COR-L47 (cell line): ENCODE measurements at regions not wholly inside any gene's neighbourhood (a gene's known extent, or its start where the extent isn't known, plus 50 kb on each side); places are given as distances from the start of the nearest gene placed in this dataset.

Experiments
- DNase-seq: peaks from one replicate; lab custom pipeline; 2025; lab: John Stamatoyannopoulos, UW

GRCh38 chr13:105307776-105308175, 1227.7 kb downstream of the EFNB2 start:
- DNase-seq = no peak

- no peak for DNase-seq
Measured at GRCh38 chr13:105297839-105298238, 1237.6 kb downstream of the EFNB2 start.

GRCh38 chr13:105291987-105292386, 1243.5 kb downstream of the EFNB2 start:
- no peak for DNase-seq

- DNase-seq = no peak
Measured at GRCh38 chr13:105290596-105290995, 1244.9 kb downstream of the EFNB2 start.

GRCh38 chr13:105285526-105285925, 1249.9 kb downstream of the EFNB2 start:
- DNase-seq = no peak

- no peak for DNase-seq
Measured at GRCh38 chr13:105282406-105283285, 1252.8 kb downstream of the EFNB2 start.

- DNase-seq = no peak
Measured at GRCh38 chr13:105278943-105279381, 1256.5 kb downstream of the EFNB2 start.

GRCh38 chr13:105276571-105276970, 1258.9 kb downstream of the EFNB2 start:
- DNase-seq = no peak

GRCh38 chr13:105273665-105274222, 1261.7 kb downstream of the EFNB2 start:
- no peak for DNase-seq

GRCh38 chr13:105272660-105273631, 1262.5 kb downstream of the EFNB2 start:
- no peak for DNase-seq

- no peak for DNase-seq
Measured at GRCh38 chr13:105266615-105267014, 1268.8 kb downstream of the EFNB2 start.

- no peak for DNase-seq
Measured at GRCh38 chr13:105262579-105262978, 1272.9 kb downstream of the EFNB2 start.

- DNase-seq = no peak
Measured at GRCh38 chr13:105259426-105259825, 1276.0 kb downstream of the EFNB2 start.

GRCh38 chr13:105255472-105255871, 1280.0 kb downstream of the EFNB2 start:
- DNase-seq = no peak

- DNase-seq = no peak
Measured at GRCh38 chr13:105251293-105251692, 1284.2 kb downstream of the EFNB2 start.

GRCh38 chr13:105247830-105248229, 1287.6 kb downstream of the EFNB2 start:
- no peak for DNase-seq

- DNase-seq = no peak
Measured at GRCh38 chr13:105240371-105240770, 1295.1 kb downstream of the EFNB2 start.

GRCh38 chr13:105232439-105232838, 1303.0 kb downstream of the EFNB2 start:
- DNase-seq = no peak

- no peak for DNase-seq
Measured at GRCh38 chr13:105232006-105232405, 1303.5 kb downstream of the EFNB2 start.

GRCh38 chr13:105231579-105231978, 1303.9 kb downstream of the EFNB2 start:
- no peak for DNase-seq

- no peak for DNase-seq
Measured at GRCh38 chr13:105220881-105221280, 1314.6 kb downstream of the EFNB2 start.

GRCh38 chr13:105220063-105220462, 1315.4 kb downstream of the EFNB2 start:
- no peak for DNase-seq
